Uterus (tissue), 2 donors: ENCODE measurements at regions not wholly inside any gene's neighbourhood (a gene's known extent, or its start where the extent isn't known, plus 50 kb on each side); places are given as distances from the start of the nearest gene placed in this dataset.

Experiments
- POLR2A ChIP-seq, 2 donors: fragments of 450-650 bp; IDR thresholded peaks; one replicate each; pipeline ENCODE4 v1.6.1; 2016; ENCODE audit warnings: antibody characterized with exemption in 2 of 2, mild to moderate bottlenecking in 1 of 2, moderate library complexity in 1 of 2
- TF ChIP-seq, protein P1 (sequence below), 4 experiments: fragments of 200-600 bp in 2 of 4; fragments of 450-650 bp in 2 of 4; sonication (generic) in 2 of 4; IDR thresholded peaks; one replicate each; pipeline ENCODE4 v1.5.1; 2016 to 2019; ENCODE audit warnings: antibody characterized with exemption in 4 of 4, mild to moderate bottlenecking in 2 of 4, moderate library complexity in 1 of 4

DNA sequence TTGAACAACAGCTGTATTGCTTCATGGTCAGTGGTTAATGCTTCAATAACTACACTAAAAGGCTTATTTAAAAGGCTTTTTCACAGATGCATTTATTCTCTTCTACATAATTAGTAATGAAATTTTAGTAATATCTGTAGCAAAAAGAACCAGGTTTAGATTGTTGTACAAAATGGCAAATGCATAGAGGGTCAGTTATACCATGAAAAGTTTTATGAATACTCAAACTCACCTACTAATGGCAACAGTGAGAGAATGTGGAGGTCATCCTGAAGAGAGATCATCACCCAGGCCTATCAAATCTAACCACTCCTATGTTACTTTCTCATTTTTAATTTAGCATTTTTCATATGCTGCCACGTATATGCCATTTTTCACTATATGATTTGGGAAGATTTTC, 444.3 kb upstream of the CDH9 start:
- TF ChIP-seq, protein P1, sequence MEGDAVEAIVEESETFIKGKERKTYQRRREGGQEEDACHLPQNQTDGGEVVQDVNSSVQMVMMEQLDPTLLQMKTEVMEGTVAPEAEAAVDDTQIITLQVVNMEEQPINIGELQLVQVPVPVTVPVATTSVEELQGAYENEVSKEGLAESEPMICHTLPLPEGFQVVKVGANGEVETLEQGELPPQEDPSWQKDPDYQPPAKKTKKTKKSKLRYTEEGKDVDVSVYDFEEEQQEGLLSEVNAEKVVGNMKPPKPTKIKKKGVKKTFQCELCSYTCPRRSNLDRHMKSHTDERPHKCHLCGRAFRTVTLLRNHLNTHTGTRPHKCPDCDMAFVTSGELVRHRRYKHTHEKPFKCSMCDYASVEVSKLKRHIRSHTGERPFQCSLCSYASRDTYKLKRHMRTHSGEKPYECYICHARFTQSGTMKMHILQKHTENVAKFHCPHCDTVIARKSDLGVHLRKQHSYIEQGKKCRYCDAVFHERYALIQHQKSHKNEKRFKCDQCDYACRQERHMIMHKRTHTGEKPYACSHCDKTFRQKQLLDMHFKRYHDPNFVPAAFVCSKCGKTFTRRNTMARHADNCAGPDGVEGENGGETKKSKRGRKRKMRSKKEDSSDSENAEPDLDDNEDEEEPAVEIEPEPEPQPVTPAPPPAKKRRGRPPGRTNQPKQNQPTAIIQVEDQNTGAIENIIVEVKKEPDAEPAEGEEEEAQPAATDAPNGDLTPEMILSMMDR (IDR thresholded peaks at IDR 0.05) = no peak
- no peak for TF ChIP-seq POLR2A (IDR thresholded peaks at IDR 0.05)
